ENCODE measurements at regions not wholly inside any gene's neighbourhood (a gene's known extent, or its start where the extent isn't known, plus 50 kb on each side); places are given as distances from the start of the nearest gene placed in this dataset.

- TF ChIP-seq CTCF (IDR thresholded peaks at IDR 0.05) (no peak), POLR2A (IDR thresholded peaks at IDR 0.05) (no peak)
These were observed 246.9 kb upstream of the GSE1 start for GRCh38 chr16:85366031-85366763.

All from thyroid gland (tissue), 4 donors.